ENCODE measurements at regions not wholly inside any gene's neighbourhood (a gene's known extent, or its start where the extent isn't known, plus 50 kb on each side); places are given as distances from the start of the nearest gene placed in this dataset.

DNA sequence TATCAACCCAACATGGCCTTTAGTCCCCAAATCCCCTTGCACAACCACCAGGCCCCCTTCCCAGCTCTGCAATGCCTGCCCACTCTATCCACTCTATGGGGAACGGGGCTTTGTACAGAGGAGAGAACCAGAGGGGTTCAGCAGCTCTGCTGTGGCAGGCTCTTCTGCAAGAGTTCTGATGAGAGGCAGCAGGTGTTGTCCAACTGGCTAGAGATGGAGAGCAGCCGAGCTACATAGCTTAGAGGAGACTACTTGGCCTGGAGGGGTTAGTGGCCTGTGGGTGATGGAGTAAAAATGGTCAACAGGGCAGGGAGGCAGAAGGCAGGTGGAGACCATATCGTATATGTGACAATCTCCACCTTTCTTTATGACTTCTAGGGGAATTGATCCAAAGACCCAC is 103.0 kb downstream of the QPCT start:
- DNase-seq, result no peak
- H3K36me3 ChIP-seq, result no peaks in the 10 kb centered on the region
- H3K27me3 ChIP-seq, result no peaks in the 10 kb centered on the region
- H3K27ac ChIP-seq, result no peak overlapping the region
- H3K4me3 ChIP-seq, result no peak overlapping the region
- no peaks in the 10 kb centered on the region for H3K4me1 ChIP-seq
- no peak for TF ChIP-seq POLR2A (IDR thresholded peaks at IDR 0.05)
- TF ChIP-seq, protein P1, sequence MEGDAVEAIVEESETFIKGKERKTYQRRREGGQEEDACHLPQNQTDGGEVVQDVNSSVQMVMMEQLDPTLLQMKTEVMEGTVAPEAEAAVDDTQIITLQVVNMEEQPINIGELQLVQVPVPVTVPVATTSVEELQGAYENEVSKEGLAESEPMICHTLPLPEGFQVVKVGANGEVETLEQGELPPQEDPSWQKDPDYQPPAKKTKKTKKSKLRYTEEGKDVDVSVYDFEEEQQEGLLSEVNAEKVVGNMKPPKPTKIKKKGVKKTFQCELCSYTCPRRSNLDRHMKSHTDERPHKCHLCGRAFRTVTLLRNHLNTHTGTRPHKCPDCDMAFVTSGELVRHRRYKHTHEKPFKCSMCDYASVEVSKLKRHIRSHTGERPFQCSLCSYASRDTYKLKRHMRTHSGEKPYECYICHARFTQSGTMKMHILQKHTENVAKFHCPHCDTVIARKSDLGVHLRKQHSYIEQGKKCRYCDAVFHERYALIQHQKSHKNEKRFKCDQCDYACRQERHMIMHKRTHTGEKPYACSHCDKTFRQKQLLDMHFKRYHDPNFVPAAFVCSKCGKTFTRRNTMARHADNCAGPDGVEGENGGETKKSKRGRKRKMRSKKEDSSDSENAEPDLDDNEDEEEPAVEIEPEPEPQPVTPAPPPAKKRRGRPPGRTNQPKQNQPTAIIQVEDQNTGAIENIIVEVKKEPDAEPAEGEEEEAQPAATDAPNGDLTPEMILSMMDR (IDR thresholded peaks at IDR 0.05), result no peak
- no peaks in the 10 kb centered on the region for H3K9me3 ChIP-seq

DNA sequence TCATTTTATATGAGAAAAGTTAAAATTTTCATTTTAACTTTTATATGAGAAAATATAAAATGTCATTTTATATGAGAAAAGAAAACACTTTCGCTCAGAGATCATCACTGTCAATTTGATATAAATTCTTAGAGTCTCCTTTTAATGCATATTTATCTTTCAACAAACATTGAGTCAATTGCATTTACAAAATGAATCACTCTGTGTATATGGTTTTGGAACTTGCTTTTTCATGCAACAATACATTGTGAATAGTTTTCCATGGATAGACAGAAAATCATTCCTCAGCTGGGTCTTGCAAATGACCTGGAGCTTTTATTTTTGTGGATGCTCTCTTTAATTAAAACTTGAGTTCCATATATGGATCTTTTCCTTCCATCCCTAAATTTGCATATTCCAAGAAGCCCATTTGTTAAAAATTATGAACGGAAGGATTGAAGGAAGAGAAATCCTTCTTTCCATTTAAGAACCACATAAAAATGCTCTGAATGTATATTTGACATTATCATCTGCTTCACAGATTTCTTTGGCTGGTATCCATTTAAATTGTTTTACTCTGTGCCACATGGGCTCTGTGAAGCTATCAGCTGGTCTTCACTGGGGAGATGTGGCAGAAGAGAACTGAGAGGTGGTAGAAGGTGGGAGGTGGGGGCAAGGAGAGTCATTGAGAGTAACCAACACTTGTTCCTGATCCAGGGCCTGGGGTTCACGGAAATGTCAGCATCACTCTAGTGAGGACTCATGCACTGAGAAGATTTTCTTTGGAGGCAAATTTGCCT is 104.1 kb downstream of the QPCT start:
- no peak overlapping the region for H3K27ac ChIP-seq
- DNase-seq, result no peak
- no peak overlapping the region for H3K4me3 ChIP-seq
- H3K36me3 ChIP-seq, result no peaks in the 10 kb centered on the region
- no peaks in the 10 kb centered on the region for H3K27me3 ChIP-seq
- H3K9me3 ChIP-seq, result no peaks in the 10 kb centered on the region
- TF ChIP-seq, protein P1 (IDR thresholded peaks at IDR 0.05), result no peak
- TF ChIP-seq POLR2A (IDR thresholded peaks at IDR 0.05), result no peak
- H3K4me1 ChIP-seq, result no peaks in the 10 kb centered on the region

DNA sequence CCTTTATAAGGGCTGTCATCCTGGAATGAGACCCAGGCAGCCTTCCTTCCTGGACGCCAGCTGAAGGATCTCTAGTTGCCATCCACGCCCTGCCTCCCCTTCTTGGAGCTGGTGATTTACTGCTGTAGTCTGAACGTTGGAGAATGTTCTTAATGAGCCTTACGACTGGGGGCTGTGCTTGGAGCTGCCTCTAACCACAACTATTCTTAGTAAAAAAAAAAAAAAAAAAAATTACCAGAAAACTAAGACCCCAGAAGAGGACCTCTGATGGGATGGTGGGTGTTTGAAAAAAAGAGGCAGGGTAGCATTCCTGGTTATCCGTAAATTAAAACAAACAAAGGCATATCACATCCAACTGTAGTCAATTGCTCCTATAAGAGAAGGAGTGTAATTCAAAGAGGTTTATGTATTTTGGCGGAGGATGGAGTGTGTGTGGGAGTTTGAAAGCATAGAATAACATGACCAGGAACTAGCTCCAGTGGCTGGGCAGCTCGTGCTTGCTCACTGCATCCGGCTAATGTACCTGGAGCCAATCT is 105.4 kb downstream of the QPCT start:
- H3K9me3 ChIP-seq, result no peaks in the 10 kb centered on the region
- H3K36me3 ChIP-seq, result no peaks in the 10 kb centered on the region
- H3K27me3 ChIP-seq, result no peaks in the 10 kb centered on the region
- H3K27ac ChIP-seq, result no peak overlapping the region
- TF ChIP-seq, protein P1 (IDR thresholded peaks at IDR 0.05), result no peak
- TF ChIP-seq POLR2A (IDR thresholded peaks at IDR 0.05), result no peak
- DNase-seq, result no peak
- no peak overlapping the region for H3K4me3 ChIP-seq
- no peaks in the 10 kb centered on the region for H3K4me1 ChIP-seq

- Histone ChIP-seq H3K9me3 (no peaks in the 10 kb centered on the region), H3K4me3 (no peak overlapping the region), H3K4me1 (no peaks in the 10 kb centered on the region), H3K27ac (no peak overlapping the region), H3K27me3 (no peaks in the 10 kb centered on the region), H3K36me3 (no peaks in the 10 kb centered on the region)
- TF ChIP-seq, protein P1 (IDR thresholded peaks at IDR 0.05), result no peak
- TF ChIP-seq POLR2A (IDR thresholded peaks at IDR 0.05), result no peak
- no peak for DNase-seq
These were observed 108.6 kb downstream of the QPCT start for GRCh38 chr2:37453027-37453426.

DNA sequence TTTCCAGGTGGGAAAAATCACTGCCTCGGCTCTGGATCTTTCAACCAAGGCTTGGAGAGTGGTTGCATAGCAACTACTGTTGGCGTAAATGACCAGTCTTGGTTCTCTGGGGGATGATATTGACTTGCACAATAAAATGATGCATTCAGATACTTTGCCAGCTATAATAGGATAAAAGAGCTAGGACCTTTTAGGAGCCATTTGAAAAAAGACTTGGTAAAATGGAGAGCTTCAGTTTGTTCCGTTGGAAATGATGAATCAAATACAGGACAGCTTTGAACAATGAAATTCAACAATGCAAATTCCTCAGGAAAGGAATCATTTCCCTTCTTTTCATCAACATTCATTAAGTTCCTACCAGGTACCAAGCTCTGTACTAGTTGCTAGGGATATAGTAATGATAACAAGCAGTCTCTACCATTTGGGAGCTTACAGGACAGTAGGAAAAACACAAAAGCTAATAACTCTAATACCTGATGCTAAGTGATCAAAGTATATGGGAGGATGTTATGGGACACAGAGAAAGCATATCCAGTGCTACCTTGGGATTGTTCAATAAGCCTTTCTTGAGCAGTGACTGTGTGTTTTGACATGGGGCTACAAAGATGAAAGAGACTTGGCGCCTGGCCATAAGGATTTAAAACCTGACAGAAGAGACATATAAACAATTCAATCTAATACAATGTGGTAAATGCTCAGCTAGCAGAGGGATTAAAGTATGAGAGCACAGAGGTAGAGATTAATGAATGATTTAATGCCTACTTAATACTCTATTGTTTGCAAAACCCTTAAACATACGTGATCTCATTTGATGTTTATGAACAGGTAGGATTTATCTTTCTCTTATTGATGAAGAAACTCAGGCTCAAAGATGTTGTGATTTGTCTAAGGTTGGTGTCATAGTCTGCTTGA is 110.7 kb downstream of the QPCT start:
- no peaks in the 10 kb centered on the region for H3K9me3 ChIP-seq
- no peaks in the 10 kb centered on the region for H3K4me1 ChIP-seq
- no peaks in the 10 kb centered on the region for H3K36me3 ChIP-seq
- no peak for DNase-seq
- no peaks in the 10 kb centered on the region for H3K27me3 ChIP-seq
- no peak overlapping the region for H3K27ac ChIP-seq
- TF ChIP-seq POLR2A (IDR thresholded peaks at IDR 0.05), result no peak
- TF ChIP-seq, protein P1 (IDR thresholded peaks at IDR 0.05), result no peak
- no peak overlapping the region for H3K4me3 ChIP-seq
